SH-SY5Y (cell line): ENCODE measurements at regions not wholly inside any gene's neighbourhood (a gene's known extent, or its start where the extent isn't known, plus 50 kb on each side); places are given as distances from the start of the nearest gene placed in this dataset.

ENCODE experiments used
- GATA2 ChIP-seq: IDR thresholded peaks from 2 replicates; pipeline ENCODE4 v1.6.1; 2011; ENCODE audit warnings: mild to moderate bottlenecking, low read depth, low read length
- GATA3 ChIP-seq: IDR thresholded peaks from 2 replicates; pipeline ENCODE4 v1.6.1; 2011; ENCODE audit warnings: low read depth, mild to moderate bottlenecking, low read length, moderate library complexity

GRCh38 chr18:41024792-41025191, 930.2 kb upstream of the PIK3C3 start:
- no peak for TF ChIP-seq GATA3
- no peak for TF ChIP-seq GATA2
